GDM1 (cell line): ENCODE measurements at regions not wholly inside any gene's neighbourhood (a gene's known extent, or its start where the extent isn't known, plus 50 kb on each side); places are given as distances from the start of the nearest gene placed in this dataset.

Experiments
- DNase-seq: peaks from one replicate; lab custom pipeline; 2025; lab: John Stamatoyannopoulos, UW

- DNase-seq: no peak
Observed at GRCh38 chr6:16852671-16853070, 91.4 kb upstream of the ATXN1 start.

GRCh38 chr6:16851758-16852157, 90.5 kb upstream of the ATXN1 start:
- DNase-seq: no peak

DNA sequence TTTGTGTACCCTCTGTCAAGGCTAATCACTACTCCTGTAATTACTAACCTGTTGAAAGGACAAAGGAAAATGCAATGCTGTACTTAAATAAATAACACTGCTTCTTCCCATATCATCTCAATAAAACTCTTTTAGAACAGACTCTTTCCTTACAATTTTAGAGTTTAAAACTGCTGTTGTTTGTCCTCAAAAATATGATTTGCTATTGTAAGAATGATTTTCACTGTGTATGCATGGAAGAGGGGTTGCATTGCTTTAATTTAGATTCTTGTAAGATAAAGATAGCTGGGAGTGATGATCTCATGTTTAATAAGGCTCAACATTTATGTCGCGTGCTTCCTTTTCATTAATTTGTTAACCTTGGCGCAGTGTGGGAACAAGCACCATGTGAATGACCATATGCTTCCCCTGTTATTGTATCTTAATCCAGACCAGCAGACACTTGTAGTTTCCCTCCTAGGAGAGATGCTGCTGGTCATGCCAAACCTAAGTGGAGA, 89.8 kb upstream of the ATXN1 start:
- DNase-seq: no peak

GRCh38 chr6:16850681-16851026, 89.4 kb upstream of the ATXN1 start:
- no peak for DNase-seq

GRCh38 chr6:16849988-16850680, 88.9 kb upstream of the ATXN1 start:
- peak; percentile 39 for DNase-seq

DNA sequence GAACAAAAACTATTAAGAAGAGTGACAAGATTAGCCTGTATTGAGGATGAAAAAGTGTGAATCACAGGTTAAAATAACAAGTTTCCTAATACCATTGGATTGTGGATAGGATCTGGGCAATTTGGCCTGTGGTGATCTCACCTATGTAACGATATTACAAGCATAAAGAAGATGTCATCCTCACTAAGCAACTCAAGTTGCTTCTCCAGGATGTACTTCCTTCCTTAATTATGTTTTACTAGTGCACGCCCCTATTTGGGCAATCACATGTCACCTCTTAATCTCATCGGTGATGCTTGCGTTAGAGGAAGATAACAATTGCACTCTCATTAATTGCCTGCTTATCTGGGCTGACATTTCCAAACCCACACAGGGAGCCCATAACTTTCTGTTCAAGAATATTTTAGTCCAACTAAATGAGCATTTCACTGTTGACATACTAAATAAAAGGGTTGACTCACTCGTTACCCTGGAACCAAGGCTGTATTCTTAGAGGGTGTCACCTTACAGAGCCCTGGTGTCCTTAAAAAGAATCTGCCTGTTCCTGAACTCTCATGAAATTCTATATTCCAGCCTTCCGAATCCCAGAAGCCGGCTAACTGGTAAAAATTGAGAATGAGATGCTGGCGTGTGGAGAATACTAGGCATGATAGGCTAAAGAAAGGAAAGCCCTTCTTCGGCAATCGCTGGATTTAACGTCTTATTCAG, 88.2 kb upstream of the ATXN1 start:
- no peak for DNase-seq

DNA sequence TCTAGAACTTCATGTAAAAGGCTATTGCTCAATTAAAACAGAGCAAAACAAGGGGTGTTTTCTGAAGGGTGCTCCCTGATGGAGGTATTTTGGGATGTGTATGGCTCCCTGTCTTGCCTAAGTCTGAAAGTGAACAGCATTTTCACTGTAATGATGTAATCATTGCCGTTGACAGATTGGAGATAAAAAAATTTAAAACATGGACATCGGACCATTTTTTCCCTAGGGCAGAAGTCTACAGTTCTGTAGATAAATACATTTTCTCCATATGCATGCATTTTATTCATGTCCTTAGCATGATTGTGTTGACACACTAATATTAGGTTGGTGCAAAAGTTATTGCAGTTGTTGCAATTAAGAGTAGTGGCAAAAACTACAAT, 85.1 kb upstream of the ATXN1 start:
- DNase-seq: no peak

GRCh38 chr6:16844183-16844582, 82.9 kb upstream of the ATXN1 start:
- no peak for DNase-seq

DNA sequence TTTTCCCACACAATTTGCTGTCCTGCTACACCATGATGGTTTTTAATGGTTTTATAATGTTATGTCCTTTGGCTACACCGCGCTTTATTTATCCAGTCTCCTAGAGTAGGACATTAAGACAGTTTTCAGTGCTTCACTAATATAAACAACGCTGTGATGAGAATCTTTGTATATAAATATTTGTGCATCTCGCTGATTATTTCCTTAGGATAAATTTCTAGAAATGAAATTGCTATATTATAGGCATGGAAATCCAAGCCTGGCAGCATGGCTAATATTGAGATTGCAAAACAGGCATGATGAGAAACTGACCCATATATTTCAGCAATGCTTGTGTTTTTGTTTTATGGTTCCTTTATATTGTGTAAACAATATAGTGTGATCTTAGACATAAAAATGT, 81.4 kb upstream of the ATXN1 start:
- no peak for DNase-seq

- DNase-seq: no peak
Observed at GRCh38 chr6:16841241-16841640, 80.0 kb upstream of the ATXN1 start.

DNA sequence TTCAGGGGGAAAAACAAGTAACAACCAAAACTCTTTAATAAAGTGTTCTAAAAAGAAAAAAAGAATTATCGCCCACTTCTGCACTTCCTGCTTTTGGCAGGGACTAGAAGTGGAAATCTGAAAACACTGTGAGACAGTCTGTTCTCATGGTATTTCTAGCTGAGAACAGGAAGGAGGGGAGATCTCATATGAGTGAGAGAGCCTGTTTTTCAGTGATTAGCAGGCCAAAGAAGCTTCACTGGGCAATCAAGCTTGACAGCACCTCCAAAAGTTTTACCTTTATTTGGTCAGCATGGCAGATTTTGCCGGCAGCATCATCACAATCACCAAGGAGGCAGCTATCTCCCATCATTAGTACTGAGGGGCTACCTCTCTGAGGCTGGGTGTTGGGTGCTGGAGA, 79.5 kb upstream of the ATXN1 start:
- DNase-seq: no peak

DNA sequence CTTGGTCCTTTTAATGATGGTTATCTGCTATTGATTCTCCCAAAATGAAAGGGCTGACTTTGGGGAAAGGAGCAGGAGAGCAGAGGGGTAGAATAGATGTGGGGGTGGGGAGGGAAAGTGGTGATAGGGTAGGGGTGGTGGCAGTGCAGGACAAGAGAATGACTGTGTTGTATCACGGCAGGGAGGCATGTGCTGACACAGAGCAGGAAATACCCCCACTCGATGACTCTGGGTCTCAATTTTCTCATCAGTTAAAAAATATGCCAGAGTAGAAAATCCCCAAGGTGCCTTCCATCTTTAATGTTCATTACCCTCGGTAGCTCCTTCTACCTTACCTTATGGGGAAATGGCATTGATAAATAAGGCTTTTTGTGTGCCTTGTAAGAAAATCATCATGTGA, 79.0 kb upstream of the ATXN1 start:
- DNase-seq: no peak

DNA sequence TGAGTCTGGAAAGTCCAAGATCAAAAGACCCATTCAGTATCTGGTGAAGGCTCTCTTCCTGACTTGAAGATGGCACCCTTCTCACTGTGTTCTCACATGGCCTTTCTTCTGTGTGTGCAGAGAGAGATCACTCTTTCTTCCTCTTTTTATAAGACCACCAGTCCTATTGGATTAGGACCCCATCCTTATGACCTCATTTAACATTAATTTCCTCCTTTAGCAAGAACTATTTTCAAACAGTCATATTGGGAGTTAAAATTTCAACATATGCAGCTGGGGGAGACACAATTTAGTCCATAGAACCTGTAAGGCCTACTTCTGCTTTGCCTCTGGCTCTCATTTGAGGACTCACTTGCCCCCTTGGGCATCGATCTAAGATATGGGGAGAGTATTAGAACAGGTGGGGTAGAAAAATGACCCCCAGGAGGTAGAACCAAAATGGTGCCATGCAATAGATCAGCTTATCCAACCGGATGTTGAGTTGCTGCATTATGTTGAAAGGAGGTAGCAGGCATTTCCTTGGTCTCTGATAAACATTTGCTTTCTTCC, 78.4 kb upstream of the ATXN1 start:
- DNase-seq: no peak

- DNase-seq: no peak
Observed at GRCh38 chr6:16837217-16837972, 76.1 kb upstream of the ATXN1 start.

- no peak for DNase-seq
Observed at GRCh38 chr6:16836144-16836981, 75.1 kb upstream of the ATXN1 start.

DNA sequence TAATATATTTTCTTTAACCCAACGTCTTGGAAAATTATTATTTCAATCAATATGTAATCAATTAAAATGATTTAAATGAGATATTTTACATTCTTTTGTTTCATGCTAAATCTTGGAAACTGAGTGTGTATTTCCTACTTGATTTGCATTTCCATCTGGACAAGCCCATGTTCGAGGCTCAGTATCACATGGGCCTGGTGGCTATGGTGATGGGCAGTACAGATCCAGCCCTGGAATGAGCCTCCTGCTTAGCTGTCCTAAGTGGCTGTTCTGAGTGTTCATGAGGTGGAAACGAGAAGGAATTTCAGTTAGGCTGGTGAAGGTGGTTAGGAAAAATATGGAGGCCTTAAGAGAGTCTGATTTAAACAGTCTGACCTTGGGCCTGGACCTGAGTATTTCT, 73.0 kb upstream of the ATXN1 start:
- no peak for DNase-seq

GRCh38 chr6:16832721-16833120, 71.5 kb upstream of the ATXN1 start:
- no peak for DNase-seq

DNA sequence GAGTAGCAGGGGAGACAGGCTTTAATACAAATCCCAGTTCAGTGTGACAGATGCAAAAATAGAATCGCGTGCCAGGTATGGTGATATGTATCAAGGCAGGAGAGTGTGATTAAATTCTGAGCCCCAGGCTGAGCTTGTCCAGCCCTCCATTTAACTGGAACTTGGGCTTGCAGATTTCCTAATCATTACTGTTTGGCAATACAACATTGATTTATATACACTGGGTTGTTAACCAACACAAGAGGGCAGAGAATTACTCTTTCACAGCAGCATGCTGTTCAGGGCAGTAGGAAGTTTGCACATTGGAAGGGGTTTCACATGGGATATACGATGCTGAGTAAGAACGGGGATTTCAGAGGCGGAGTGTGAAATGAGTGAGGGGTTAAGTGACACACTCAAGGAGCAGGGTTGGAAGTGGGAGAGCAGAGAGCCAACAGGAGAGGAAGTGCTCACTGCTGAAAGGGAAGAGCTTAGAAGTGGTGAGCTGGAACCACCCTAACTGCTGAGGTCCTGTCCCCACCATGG, 70.8 kb upstream of the ATXN1 start:
- DNase-seq: no peak

- DNase-seq: no peak
Observed at GRCh38 chr6:16831136-16831535, 69.9 kb upstream of the ATXN1 start.

DNA sequence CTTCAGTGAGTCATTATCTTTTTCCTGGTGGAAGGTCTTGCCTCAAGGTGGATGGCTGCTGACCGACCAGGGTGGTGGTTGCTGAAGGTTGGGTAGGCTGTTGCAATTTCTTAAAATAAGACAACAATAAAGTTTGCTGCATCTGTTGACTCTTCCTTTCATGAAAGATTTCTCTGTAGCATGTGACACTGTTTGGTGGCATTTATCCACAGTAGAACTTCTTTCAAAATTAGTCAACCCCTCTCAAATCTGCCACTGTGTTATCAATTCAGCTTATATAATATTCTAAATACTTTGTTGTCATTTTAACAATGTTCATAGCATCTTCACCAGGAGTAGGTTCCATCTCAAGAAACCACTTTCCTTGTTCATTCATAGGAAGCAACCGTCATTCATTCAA, 66.8 kb upstream of the ATXN1 start:
- no peak for DNase-seq

- DNase-seq: no peak
Observed at GRCh38 chr6:16827627-16828026, 66.4 kb upstream of the ATXN1 start.

GRCh38 chr6:16825784-16826183, 64.5 kb upstream of the ATXN1 start:
- DNase-seq: no peak
